RWPE1 (cell line): ENCODE measurements at regions not wholly inside any gene's neighbourhood (a gene's known extent, or its start where the extent isn't known, plus 50 kb on each side); places are given as distances from the start of the nearest gene placed in this dataset.

Experiments
- CTCF ChIA-PET: fragments of 350-600 bp; sonication (Branson Sonifier 250); formaldehyde crosslinking; extraction: SDS; loops from one replicate; lab custom pipeline; 2021; lab: Yijun Ruan, JAX
- POLR2A ChIA-PET: fragments of 400-600 bp; formaldehyde crosslinking; extraction: SDS; loops from one replicate; lab custom pipeline; 2020; ENCODE audit warnings: antibody characterized with exemption; ENCODE audit not compliant: low non-redundant PET; lab: Yijun Ruan, JAX
- DNase-seq: peaks from one replicate; pipeline ENCODE4 v3.0.0; 2012; ENCODE audit warnings: low spot score
- H3K27ac ChIP-seq: fragments of 450-650 bp; 2 replicates; pipeline ENCODE4 v1.5.1; 2017
- CTCF ChIP-seq: fragments of 450-650 bp; conservative IDR thresholded peaks from 2 replicates; pipeline ENCODE4 v1.5.1; 2017; ENCODE audit warnings: low read depth, mild to moderate bottlenecking

- ChIA-PET CTCF (no interaction called here), POLR2A (no interaction called here)
- no peak for DNase-seq
- H3K27ac ChIP-seq = no peak overlapping the region
- TF ChIP-seq CTCF = no peak
These were observed 183.2 kb upstream of the NECTIN1 start for GRCh38 chr11:119912229-119912628.

- CTCF ChIA-PET = interaction anchor here (0.7 kb wide), 1 partner anchor 629 kb away, joined by 4 read pairs; no protein-coding TSS in a partner anchor
- no peak for DNase-seq
- no peak for TF ChIP-seq CTCF
- POLR2A ChIA-PET = no interaction called here
- H3K27ac ChIP-seq = no peak overlapping the region
These were observed 181.7 kb upstream of the NECTIN1 start for GRCh38 chr11:119910650-119911049.

- POLR2A ChIA-PET = no interaction called here
- no peak overlapping the region for H3K27ac ChIP-seq
These were observed 181.1 kb upstream of the NECTIN1 start for GRCh38 chr11:119910051-119910450.

GRCh38 chr11:119909495-119909894, 180.5 kb upstream of the NECTIN1 start:
- CTCF ChIA-PET = no interaction called here
- H3K27ac ChIP-seq = no peak overlapping the region
- POLR2A ChIA-PET = no interaction called here
- TF ChIP-seq CTCF = no peak
- no peak for DNase-seq

More at GRCh38 chr11:119910051-119910450, 181.1 kb upstream of the NECTIN1 start:
- CTCF ChIA-PET = no interaction called here
- DNase-seq = no peak
- no peak for TF ChIP-seq CTCF

- POLR2A ChIA-PET = no interaction called here
- DNase-seq = no peak
- no peak for TF ChIP-seq CTCF
- no peak overlapping the region for H3K27ac ChIP-seq
- CTCF ChIA-PET = no interaction called here
These were observed 180.1 kb upstream of the NECTIN1 start for GRCh38 chr11:119909077-119909476.

GRCh38 chr11:119908573-119908904, 179.5 kb upstream of the NECTIN1 start:
- DNase-seq = no peak

More at GRCh38 chr11:119908573-119908904, 179.5 kb upstream of the NECTIN1 start:
- ChIA-PET POLR2A (no interaction called here), CTCF (no interaction called here)
- H3K27ac ChIP-seq = no peak overlapping the region
- TF ChIP-seq CTCF = no peak
